Activated CD8-positive, alpha-beta memory T cell treated with anti-CD3 and anti-CD28 coated beads, Interleukin-2, amount 50 U/mL, for 4 hours (primary cell): ENCODE measurements at regions not wholly inside any gene's neighbourhood (a gene's known extent, or its start where the extent isn't known, plus 50 kb on each side); places are given as distances from the start of the nearest gene placed in this dataset.
A peak's percentile ranks its signal among the peaks of the same experiment; 100 is the strongest.
"Not testable (repeated sequence)": the region's sequence is repeated elsewhere in the genome, so short reads cannot be mapped to it uniquely, and the experiment has no call there.

Source experiments
- DNase-seq: peaks from one replicate; pipeline ENCODE4 v3.0.0-alpha.2; 2020

DNA sequence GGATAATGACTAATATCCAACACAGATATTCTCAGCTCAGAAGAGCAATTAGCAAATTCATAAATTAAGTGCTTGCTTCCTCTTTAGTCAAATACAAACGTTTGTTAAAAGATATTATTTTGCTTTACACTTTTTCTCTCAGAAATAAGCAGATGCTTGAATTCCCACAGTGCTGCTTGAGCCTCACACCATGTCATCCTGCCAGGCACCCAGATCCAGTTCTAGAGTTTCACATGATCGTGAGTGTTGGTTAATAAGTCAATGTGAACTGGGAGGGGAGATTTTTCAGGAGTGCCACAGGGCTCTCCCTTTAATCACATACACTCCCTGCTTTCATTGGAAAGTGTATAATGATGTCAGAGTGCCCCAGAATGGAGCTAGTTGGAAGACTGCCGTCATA lies 352.0 kb downstream of the OR4F29 start:
- DNase-seq = not testable (repeated sequence)

- DNase-seq = not testable (repeated sequence)
These were observed 352.7 kb downstream of the OR4F29 start for GRCh38 chr1:98811-99210.

GRCh38 chr1:91279-91678 lies 360.2 kb downstream of the OR4F29 start:
- not testable (repeated sequence) for DNase-seq

- DNase-seq = not testable (repeated sequence)
These were observed 363.4 kb downstream of the OR4F29 start for GRCh38 chr1:88110-88509.

- not testable (repeated sequence) for DNase-seq
These were observed 372.3 kb downstream of the OR4F29 start for GRCh38 chr1:79152-79551.

GRCh38 chr1:65119-65518 lies 386.4 kb downstream of the OR4F29 start, which contains the start of gene OR4F5:
Gene OR4F5 (plus strand): TSS chr1:65419.
- DNase-seq = not testable (repeated sequence)

- DNase-seq = not testable (repeated sequence)
These were observed 395.4 kb downstream of the OR4F29 start for GRCh38 chr1:56014-56531.

- not testable (repeated sequence) for DNase-seq
These were observed 398.3 kb downstream of the OR4F29 start for GRCh38 chr1:53182-53581.

- DNase-seq = not testable (repeated sequence)
These were observed 409.5 kb downstream of the OR4F29 start for GRCh38 chr1:41965-42466.

GRCh38 chr1:41197-41596 lies 410.3 kb downstream of the OR4F29 start:
- not testable (repeated sequence) for DNase-seq

DNA sequence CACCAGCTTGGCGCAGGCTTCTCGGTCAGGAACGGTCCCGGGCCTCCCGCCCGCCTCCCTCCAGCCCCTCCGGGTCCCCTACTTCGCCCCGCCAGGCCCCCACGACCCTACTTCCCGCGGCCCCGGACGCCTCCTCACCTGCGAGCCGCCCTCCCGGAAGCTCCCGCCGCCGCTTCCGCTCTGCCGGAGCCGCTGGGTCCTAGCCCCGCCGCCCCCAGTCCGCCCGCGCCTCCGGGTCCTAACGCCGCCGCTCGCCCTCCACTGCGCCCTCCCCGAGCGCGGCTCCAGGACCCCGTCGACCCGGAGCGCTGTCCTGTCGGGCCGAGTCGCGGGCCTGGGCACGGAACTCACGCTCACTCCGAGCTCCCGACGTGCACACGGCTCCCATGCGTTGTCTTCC lies 422.3 kb downstream of the OR4F29 start:
- DNase-seq = not testable (repeated sequence)

- DNase-seq = not testable (repeated sequence)
These were observed 434.2 kb downstream of the OR4F29 start for GRCh38 chr1:17298-17697.

DNA sequence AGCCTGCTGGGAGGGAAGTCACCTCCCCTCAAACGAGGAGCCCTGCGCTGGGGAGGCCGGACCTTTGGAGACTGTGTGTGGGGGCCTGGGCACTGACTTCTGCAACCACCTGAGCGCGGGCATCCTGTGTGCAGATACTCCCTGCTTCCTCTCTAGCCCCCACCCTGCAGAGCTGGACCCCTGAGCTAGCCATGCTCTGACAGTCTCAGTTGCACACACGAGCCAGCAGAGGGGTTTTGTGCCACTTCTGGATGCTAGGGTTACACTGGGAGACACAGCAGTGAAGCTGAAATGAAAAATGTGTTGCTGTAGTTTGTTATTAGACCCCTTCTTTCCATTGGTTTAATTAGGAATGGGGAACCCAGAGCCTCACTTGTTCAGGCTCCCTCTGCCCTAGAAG lies 435.5 kb downstream of the OR4F29 start:
- not testable (repeated sequence) for DNase-seq

GRCh38 chr1:9941-10717 lies 441.3 kb downstream of the OR4F29 start:
- DNase-seq = peak; percentile 18
